ENCODE measurements at regions not wholly inside any gene's neighbourhood (a gene's known extent, or its start where the extent isn't known, plus 50 kb on each side); places are given as distances from the start of the nearest gene placed in this dataset.
A peak's percentile ranks its signal among the peaks of the same experiment; 100 is the strongest.

DNA sequence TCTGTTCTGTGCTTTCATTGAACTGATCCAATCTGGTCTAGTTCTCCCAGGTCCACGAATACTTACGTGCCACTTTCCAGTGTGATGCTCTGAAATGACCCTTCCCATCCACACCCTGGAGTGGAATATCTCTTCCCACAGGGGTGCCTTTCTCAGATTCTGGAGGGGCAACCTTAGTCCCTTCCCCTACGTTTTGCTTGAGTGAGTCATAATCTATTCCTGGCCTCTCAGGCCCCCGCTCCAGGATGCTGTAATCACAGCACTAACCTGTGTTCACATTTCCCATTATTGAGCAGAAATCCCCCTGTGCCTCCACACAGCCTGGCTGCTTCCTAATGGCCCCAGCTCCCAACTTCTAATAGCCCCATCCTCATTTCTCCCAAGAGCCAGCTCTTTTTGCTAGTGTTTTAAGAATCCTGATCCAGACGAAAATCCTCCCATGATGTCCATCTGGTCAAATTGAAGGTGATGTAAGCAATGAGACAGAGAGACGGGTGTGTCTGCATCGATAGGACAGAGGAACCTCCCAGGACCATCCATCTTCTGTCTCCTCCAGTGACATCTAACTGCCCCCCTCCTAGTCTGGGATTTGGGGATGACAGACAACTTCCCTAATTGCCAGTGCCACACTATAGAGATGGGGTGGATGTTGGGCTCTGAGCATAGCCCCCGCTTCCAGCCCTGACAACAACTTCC lies 164.0 kb upstream of the MAF start:
- peaks cover 25% of the 10 kb centered on the region for H3K4me1 Mint-ChIP-seq (ENCODE audit: low read depth)
- H3K4me3 Mint-ChIP-seq (ENCODE audit: unreplicated experiment), result no peak overlapping the region
- H3K27me3 Mint-ChIP-seq (ENCODE audit: low read depth), result no peaks in the 10 kb centered on the region
- no peak for DNase-seq (ENCODE audit: low spot score)
- H3K36me3 Mint-ChIP-seq (ENCODE audit: low read depth), result no peaks in the 10 kb centered on the region
- no peaks in the 10 kb centered on the region for H3K9me3 Mint-ChIP-seq (ENCODE audit: low read depth)
- peak overlapping the region; percentile 17 for H3K27ac Mint-ChIP-seq (ENCODE audit: unreplicated experiment)
- TF ChIP-seq, protein P1, sequence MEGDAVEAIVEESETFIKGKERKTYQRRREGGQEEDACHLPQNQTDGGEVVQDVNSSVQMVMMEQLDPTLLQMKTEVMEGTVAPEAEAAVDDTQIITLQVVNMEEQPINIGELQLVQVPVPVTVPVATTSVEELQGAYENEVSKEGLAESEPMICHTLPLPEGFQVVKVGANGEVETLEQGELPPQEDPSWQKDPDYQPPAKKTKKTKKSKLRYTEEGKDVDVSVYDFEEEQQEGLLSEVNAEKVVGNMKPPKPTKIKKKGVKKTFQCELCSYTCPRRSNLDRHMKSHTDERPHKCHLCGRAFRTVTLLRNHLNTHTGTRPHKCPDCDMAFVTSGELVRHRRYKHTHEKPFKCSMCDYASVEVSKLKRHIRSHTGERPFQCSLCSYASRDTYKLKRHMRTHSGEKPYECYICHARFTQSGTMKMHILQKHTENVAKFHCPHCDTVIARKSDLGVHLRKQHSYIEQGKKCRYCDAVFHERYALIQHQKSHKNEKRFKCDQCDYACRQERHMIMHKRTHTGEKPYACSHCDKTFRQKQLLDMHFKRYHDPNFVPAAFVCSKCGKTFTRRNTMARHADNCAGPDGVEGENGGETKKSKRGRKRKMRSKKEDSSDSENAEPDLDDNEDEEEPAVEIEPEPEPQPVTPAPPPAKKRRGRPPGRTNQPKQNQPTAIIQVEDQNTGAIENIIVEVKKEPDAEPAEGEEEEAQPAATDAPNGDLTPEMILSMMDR (IDR thresholded peaks at IDR 0.05), result no peak

DNA sequence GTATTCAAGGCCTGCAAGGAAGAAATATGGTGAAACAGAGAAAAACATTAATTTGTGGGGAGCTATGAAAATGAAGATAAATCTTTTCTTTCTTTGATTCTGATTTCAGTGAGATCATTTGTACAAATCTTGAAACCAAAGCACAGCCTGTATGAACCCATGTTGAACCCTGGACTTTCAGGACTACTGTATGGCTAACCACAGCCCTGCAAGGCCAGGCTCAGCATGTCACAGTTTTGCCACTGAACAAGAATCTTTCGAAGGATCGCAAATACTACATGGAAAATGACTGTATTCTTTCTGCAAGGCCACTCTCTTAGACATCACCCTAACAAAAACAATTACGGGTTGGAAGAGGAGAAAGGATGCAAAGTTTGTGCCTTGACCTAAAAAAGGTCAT lies 161.7 kb upstream of the MAF start:
- H3K27me3 Mint-ChIP-seq (ENCODE audit: low read depth), result no peaks in the 10 kb centered on the region
- no peak for DNase-seq (ENCODE audit: low spot score)
- TF ChIP-seq, protein P1 (IDR thresholded peaks at IDR 0.05), result no peak
- no peaks in the 10 kb centered on the region for H3K36me3 Mint-ChIP-seq (ENCODE audit: low read depth)
- H3K4me1 Mint-ChIP-seq (ENCODE audit: low read depth), result peaks cover 27% of the 10 kb centered on the region
- H3K27ac Mint-ChIP-seq (ENCODE audit: unreplicated experiment), result no peak overlapping the region
- H3K4me3 Mint-ChIP-seq (ENCODE audit: unreplicated experiment), result no peak overlapping the region
- H3K9me3 Mint-ChIP-seq (ENCODE audit: low read depth), result no peaks in the 10 kb centered on the region

DNA sequence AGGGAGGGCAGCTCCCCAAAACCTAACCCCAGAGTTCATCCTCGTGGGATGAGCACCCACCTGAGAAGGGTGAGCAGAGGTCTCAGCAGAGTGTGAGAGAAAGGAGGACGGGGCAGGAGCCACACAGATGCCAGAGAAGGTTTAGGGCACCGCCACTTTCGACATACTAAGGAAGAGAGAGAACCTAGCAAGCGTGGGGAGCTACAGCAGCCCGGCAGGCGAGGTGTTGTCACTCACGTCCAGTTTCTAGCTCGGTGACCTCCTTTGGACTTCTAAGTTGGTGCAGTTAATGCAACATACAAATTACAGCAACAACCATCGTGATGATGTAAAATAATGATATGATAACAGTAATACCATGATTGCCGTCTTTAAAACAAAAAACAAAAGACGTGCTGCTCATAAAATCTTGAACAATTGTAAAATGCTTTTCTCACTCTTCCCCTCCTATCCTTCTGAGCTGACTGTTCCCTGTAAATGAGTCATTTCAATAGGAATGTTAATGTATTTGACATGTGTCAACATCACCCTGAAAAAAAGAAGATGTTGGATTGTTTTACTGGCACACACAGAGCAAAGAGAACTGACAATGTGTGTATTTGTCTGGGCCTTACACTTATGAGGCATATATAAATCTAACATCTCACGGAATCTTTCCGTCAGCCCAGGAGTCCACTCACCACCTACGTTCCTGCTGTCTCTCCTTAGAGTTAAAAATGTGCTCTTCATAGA lies 158.2 kb upstream of the MAF start:
- Mint-ChIP-seq H3K4me3 (ENCODE audit: unreplicated experiment) (no peak overlapping the region), H3K9me3 (ENCODE audit: low read depth) (no peaks in the 10 kb centered on the region), H3K4me1 (ENCODE audit: low read depth) (peaks cover 42% of the 10 kb centered on the region), H3K27me3 (ENCODE audit: low read depth) (no peaks in the 10 kb centered on the region), H3K36me3 (ENCODE audit: low read depth) (no peaks in the 10 kb centered on the region), H3K27ac (ENCODE audit: unreplicated experiment) (no peak overlapping the region)
- TF ChIP-seq, protein P1 (IDR thresholded peaks at IDR 0.05), result no peak
- DNase-seq (ENCODE audit: low spot score), result no peak

DNA sequence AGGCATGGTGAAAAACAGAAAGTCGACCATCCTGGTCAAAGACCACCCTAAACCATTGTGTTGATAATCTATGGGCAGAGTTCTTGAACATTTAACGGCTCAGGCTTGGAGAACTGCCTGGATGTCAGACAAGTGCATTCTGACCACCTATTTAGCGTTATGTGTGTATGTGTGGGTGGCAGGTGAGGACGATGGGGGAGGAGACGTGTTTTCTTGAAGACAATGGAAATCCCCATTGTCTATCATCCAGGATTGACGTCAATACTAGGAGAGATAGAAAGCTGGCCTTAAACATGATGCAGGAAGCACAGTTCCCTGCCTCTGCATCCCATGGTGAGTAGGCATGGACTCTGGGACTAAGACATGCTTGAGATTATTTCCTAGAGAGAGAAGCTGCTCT lies 157.4 kb upstream of the MAF start:
- no peak overlapping the region for H3K27ac Mint-ChIP-seq (ENCODE audit: unreplicated experiment)
- H3K4me1 Mint-ChIP-seq (ENCODE audit: low read depth), result peaks cover 44% of the 10 kb centered on the region
- no peaks in the 10 kb centered on the region for H3K36me3 Mint-ChIP-seq (ENCODE audit: low read depth)

DNA sequence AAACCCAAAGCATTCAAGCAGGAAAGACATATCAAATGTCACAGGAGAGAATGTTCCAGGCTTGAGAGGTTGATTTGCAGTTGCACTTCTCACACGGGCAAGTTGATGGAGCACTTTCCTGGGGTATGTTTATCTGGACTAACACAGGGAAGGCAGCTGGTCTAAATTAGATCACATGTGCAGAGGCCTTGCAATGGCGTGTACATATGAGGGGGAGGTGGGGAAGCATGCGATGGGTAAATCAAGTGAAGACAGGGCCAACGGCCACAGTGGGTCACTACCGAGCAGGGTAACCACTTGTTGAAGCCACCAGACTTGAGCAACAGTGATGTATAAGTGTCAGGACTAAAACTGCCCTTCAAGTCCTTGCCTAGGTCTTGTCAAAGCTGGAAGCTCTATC lies 156.6 kb upstream of the MAF start:
- H3K27ac Mint-ChIP-seq (ENCODE audit: unreplicated experiment), result no peak overlapping the region
- H3K4me3 Mint-ChIP-seq (ENCODE audit: unreplicated experiment), result no peak overlapping the region
- no peaks in the 10 kb centered on the region for H3K27me3 Mint-ChIP-seq (ENCODE audit: low read depth)
- DNase-seq (ENCODE audit: low spot score), result no peak
- H3K4me1 Mint-ChIP-seq (ENCODE audit: low read depth), result peaks cover 47% of the 10 kb centered on the region
- TF ChIP-seq, protein P1 (IDR thresholded peaks at IDR 0.05), result peak; percentile 12
- no peaks in the 10 kb centered on the region for H3K36me3 Mint-ChIP-seq (ENCODE audit: low read depth)
- no peaks in the 10 kb centered on the region for H3K9me3 Mint-ChIP-seq (ENCODE audit: low read depth)

More for the DNA sequence above, 157.4 kb upstream of the MAF start:
- Mint-ChIP-seq H3K9me3 (ENCODE audit: low read depth) (no peaks in the 10 kb centered on the region), H3K27me3 (ENCODE audit: low read depth) (no peaks in the 10 kb centered on the region), H3K4me3 (ENCODE audit: unreplicated experiment) (no peak overlapping the region)
- DNase-seq (ENCODE audit: low spot score), result no peak
- TF ChIP-seq, protein P1 (IDR thresholded peaks at IDR 0.05), result no peak
